ACHN (cell line): ENCODE measurements at regions not wholly inside any gene's neighbourhood (a gene's known extent, or its start where the extent isn't known, plus 50 kb on each side); places are given as distances from the start of the nearest gene placed in this dataset.
"Not testable (repeated sequence)": the region's sequence is repeated elsewhere in the genome, so short reads cannot be mapped to it uniquely, and the experiment has no call there.

Experiments used
- DNase-seq: peaks from one replicate; pipeline ENCODE4 v3.0.0-alpha.2; 2015
- in situ Hi-C: cut with HindIII; loops from 2 replicates; pipeline ENCODE4 v1.10.0; 2017; ENCODE audit warnings: low sequenced_read_pairs, low pct_ligation_motif_present, low pct_unique_long_range_greater_than_20kb

- in situ Hi-C loops, result no loop called here
- peak; percentile 48 for DNase-seq
Measured at GRCh38 chr2:75432761-75433361, 127.9 kb downstream of the EVA1A start.

DNA sequence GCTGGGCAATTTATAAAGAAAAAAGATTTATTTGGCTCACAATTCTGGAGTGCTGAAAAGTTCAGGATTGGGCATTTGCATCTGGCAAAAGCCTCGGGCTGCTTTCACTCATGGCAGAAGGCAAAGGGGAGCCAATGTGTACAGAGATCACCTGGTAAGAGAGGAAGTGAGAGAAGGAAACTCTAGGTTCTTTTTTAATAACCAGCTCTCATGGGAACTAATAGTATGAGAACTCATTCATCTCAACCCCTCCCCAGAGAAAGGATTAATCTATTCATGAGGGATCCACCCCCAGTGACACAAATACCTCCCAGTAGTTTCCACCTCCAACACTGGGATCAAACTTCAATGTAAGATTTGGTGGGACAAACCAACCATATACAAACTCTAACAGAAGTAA is 129.0 kb downstream of the EVA1A start:
- no peak for DNase-seq
- in situ Hi-C loops, result no loop called here

DNA sequence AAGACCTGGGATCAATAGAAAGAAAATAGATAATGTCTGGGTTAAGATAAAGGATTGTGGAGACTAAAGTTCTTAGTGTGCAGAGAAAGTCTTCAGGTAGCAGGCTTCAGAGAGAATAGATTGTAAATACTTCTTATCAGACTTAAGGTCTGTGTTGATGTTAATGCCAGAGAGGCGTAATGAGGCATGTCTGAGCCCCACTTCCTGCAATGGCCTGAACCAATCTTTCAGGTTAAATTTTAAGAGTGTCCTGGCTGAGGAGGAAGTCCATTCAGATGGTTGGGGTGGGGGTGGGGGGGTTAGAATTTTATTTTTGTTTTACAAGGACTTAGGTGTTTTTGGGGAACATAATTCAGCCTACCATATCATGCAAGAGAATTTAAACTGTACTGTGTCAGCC is 129.5 kb downstream of the EVA1A start:
- in situ Hi-C loops, result no loop called here
- DNase-seq, result no peak

DNA sequence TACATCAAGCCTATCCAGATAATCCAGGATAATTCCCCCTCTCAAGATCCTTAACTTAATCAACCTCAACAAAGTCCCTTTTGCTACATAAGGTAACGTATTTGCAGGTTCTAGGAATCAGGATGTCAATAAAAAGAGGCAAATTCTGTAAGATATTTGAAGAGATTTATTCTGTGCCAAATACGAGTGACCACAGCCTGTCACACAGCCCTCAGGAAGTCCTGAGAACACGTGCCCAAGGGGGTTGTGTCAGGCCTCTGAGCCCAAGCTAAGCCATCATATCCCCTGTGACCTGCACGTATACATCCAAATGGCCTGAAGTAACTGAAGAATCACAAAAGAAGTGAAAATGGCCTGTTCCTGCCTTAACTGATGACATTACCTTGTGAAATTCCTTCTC is 130.3 kb downstream of the EVA1A start:
- DNase-seq, in situ Hi-C loops: not testable (repeated sequence)

- in situ Hi-C loops, result no loop called here
- no peak for DNase-seq
Measured at GRCh38 chr2:75428646-75429443, 131.9 kb downstream of the EVA1A start.

GRCh38 chr2:75428060-75428459 is 132.7 kb downstream of the EVA1A start:
- in situ Hi-C loops, result no loop called here

DNA sequence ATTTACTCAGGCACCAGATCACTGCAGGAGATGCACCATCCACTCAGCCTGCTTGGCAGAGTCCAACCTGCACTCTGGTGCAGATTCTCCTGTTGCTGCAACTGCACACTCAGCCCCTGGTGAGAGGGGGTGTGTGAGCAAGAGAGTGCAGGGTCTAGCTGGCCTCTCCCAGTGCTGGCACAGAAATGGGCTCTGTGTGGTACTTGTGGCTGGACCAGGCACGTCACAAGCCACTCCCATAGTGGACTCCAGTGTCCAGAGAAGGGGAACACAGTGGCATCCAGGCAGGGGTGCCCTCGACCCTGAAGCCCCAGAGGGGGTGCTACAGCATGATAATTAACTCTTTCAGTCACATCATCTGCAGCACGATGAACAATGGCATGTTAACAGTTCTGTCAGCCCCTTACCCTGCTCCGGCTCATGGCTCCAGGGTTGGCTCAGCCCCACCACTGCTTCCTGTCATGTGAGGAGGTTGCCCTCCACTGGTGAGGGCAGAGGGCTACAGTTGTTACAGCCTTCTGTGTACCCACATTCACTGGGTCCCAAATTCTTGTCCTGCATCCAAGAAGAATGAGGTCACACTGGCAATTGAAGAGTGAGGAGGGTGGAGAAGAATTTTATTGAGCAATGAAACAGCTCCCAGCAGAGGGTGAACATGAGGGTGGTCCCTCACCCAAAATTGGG is 135.7 kb downstream of the EVA1A start:
- peak; percentile 17 for DNase-seq
- in situ Hi-C loops, result no loop called here

More at GRCh38 chr2:75428060-75428459, 132.7 kb downstream of the EVA1A start:
- DNase-seq, result no peak

DNA sequence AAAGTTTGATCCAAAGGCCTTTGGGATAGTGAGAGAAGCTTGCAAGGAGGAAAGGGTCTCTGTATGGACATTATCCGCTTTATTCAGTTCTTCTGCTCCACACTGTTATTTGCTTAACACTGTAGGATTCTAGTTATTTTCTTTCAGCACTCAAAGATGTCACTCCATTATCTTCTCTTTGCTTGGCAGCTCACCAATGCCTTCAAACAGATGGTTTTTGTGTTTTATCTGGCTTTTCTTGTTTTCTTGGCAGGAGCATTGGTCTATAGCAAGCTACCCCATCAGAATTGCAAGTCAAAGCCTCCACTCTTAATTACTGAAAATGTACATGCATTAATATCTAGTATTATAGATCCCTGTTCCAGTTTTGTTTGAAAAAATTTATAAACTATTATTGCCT is 138.8 kb downstream of the EVA1A start:
- DNase-seq, result no peak

DNA sequence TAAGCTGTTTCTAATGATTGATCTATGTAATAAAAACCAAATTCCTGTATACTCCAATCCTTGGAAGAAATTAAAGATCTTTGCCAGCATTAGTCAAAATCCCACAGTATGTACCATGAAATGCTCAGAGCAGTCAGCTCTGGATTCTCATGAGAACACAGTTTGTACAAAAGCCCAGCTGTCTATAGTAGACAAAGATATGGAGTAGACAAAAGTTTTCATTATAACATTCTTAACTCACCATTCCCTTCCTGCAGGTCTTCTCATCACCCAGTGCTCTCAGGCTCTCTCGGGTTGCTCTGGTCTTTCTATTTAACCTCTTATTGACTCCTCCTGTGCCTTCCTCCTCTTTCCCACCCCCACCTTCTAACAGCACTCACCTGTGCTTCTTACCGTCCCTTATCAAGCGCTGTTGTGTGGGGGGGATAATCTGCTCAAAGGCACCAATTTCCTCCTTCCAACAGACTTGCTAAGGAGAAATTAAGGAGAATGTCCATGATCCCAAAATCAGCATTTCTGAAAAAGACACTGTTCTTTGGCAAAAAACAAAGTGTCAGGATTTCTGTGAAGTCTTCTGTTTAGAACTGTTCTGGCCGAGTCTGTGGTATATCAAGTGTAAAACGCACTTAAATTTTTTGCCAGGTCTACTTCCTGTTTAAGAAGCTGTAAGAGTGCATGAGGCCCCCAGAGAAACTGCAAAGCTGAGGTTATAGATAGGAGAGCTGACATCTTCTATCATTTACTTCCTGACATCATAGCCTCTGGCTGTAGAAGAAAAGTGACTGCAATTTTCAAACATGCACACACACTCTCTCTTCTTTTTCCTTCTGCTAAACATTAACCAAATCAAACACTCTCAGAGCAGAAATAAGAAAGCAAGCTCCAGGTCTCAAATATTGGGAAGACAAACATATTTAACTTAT is 144.1 kb downstream of the EVA1A start:
- in situ Hi-C loops, result no loop called here
- peak; percentile 17 for DNase-seq

More for the DNA sequence above, 138.8 kb downstream of the EVA1A start:
- in situ Hi-C loops, result no loop called here

DNA sequence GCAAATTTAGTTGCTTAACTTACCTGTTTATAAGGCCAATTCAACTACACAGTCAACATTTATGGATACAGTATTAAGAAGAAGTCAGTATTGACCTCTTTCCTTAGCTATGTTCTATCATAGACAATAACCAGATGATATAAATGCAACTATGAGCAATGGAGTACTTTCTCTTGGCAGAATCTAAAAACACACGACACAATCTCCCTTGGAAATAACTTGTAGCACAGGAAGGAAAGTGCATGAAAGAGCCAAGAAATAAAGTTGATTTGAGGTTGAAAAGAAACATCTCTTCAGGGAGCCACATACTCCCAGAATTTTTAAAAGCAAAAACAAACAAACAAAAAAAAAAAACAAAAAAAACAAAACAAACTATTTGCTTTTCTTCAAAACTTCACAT is 145.0 kb downstream of the EVA1A start:
- in situ Hi-C loops, result no loop called here
- no peak for DNase-seq

GRCh38 chr2:75415111-75415626 is 145.6 kb downstream of the EVA1A start:
- DNase-seq, result no peak
- in situ Hi-C loops, result no loop called here

DNA sequence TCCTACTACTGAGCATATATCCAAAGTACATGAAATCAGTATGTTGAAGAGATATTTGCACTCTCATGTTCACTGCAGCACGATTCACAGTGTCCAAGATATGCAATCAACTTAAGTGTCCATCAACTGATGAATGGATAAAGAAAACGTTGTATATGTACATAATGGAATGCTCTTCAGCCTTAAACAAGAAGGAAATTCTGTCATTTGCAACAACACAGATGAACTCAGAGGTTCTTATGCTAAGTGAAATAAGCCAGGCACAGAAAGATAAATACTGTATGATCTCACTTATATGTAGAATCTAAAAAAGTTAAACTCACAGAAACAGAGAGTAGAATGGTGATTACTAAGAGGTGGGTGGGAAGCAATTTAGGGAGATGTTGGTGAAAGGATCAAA is 149.2 kb downstream of the EVA1A start:
- no peak for DNase-seq
- in situ Hi-C loops, result no loop called here

GRCh38 chr2:75410702-75411101 is 150.0 kb downstream of the EVA1A start:
- no peak for DNase-seq
- in situ Hi-C loops, result no loop called here

GRCh38 chr2:75408771-75409170 is 152.0 kb downstream of the EVA1A start:
- in situ Hi-C loops, result no loop called here
- no peak for DNase-seq

DNA sequence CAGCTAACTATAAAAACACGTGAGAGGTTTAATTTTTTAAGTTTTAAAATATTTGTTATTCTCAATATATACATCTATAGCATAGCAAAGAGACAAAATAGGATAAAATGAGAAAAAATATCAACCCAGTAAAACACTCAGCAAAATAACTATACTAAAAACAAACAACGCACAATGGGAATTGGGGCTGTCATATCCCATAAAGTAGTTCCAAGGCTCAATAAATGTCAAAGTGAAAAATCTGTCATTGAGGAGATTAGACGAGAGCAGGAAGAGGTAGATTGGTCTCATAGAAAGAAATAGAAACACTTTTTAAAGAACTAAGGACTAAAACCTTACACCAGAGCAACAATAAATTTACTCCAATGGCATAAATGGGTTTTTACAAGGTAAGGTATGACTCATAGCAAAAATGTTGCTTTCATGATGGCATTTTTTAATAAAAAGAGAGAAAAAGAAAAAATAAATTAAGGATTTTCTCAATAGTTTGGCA is 153.7 kb downstream of the EVA1A start:
- DNase-seq, result no peak
- in situ Hi-C loops, result no loop called here

DNA sequence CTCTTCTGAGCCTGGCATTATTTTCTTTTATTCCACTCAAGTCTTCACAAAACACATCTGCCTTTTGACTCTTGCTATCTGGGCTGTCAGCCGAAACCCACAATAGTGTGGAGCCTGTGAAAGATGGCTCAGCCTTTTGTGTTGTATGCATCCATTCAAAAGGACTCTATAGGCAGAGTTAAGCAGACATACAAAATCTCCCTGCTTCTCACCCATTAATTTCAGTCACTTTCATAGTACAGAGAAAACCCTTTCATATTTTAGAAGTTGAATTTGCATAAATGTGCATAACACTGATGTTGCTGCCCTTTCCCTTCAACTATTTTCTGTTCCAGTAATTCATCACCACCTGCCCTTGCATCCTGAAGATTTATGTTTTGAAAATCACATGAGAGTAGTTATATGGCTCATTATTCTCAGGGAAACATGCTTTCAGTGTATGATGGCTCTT is 154.6 kb downstream of the EVA1A start:
- in situ Hi-C loops, result no loop called here
- no peak for DNase-seq

DNA sequence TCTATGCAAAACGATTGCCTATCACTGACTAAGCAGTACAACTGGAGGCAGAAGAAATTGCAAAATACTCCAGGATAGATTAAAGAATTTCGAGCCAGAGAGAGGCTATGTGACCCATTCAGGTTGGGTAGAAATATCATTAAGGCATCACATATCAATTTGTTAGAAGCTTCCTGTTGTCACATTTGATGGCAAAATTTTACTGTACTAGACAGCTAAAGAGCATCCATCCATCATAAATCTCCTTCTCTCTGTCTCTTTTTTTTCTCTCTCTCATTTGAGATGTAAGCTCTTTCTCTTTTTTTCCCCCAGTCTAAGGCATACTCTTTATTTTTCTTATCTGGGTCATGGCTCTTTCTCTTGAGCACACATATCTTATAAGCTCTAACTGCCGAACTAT is 155.7 kb downstream of the EVA1A start:
- in situ Hi-C loops, result no loop called here
- no peak for DNase-seq

- DNase-seq, result peak; percentile 66
- in situ Hi-C loops, result no loop called here
Measured at GRCh38 chr2:75403991-75404428, 156.7 kb downstream of the EVA1A start.
